ENCODE measurements at regions not wholly inside any gene's neighbourhood (a gene's known extent, or its start where the extent isn't known, plus 50 kb on each side); places are given as distances from the start of the nearest gene placed in this dataset.

DNA sequence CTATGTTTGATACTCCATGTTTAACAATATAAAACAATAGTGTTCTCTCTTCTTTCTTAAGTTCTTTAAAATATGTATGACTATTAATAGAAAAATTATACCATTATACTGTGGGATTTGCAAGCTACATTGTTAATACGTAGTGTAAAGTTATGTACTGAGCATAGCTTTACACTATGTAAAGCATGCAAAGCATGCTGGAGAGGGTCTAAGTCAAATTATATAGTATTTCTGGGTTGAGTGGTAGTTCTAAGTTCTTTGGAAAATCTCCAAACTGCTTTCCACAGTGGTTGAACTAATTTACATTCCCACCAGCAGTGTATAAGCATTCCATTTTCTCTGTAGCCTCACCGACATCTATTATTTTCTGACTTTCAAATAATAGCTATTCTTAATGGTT, 253.0 kb downstream of the RAP2B start:
- TF ChIP-seq, protein P1, sequence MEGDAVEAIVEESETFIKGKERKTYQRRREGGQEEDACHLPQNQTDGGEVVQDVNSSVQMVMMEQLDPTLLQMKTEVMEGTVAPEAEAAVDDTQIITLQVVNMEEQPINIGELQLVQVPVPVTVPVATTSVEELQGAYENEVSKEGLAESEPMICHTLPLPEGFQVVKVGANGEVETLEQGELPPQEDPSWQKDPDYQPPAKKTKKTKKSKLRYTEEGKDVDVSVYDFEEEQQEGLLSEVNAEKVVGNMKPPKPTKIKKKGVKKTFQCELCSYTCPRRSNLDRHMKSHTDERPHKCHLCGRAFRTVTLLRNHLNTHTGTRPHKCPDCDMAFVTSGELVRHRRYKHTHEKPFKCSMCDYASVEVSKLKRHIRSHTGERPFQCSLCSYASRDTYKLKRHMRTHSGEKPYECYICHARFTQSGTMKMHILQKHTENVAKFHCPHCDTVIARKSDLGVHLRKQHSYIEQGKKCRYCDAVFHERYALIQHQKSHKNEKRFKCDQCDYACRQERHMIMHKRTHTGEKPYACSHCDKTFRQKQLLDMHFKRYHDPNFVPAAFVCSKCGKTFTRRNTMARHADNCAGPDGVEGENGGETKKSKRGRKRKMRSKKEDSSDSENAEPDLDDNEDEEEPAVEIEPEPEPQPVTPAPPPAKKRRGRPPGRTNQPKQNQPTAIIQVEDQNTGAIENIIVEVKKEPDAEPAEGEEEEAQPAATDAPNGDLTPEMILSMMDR (conservative IDR thresholded peaks at IDR 0.05; ENCODE audit: low read length) = no peak
- no peak for TF ChIP-seq EZH2phosphoT487 (IDR thresholded peaks at IDR 0.05; ENCODE audit: borderline replicate concordance)
